GM19395 (cell line): ENCODE measurements at regions not wholly inside any gene's neighbourhood (a gene's known extent, or its start where the extent isn't known, plus 50 kb on each side); places are given as distances from the start of the nearest gene placed in this dataset.

Experiments
- ATAC-seq: cut with Tn5 transposase; IDR thresholded peaks from one replicate; pipeline ENCODE4 v1.9.1; 2021; ENCODE audit warnings: mild to moderate bottlenecking, moderate library complexity; ENCODE audit not compliant: unreplicated experiment

- ATAC-seq = peak; percentile 84
These were observed 51.7 kb downstream of the SCN11A start for GRCh38 chr3:39000008-39000450.

- ATAC-seq = no peak
These were observed 53.7 kb downstream of the SCN11A start for GRCh38 chr3:38998086-38998485.

GRCh38 chr3:38996193-38996592 lies 55.6 kb downstream of the SCN11A start:
- no peak for ATAC-seq

- ATAC-seq = no peak
These were observed 57.5 kb downstream of the SCN11A start for GRCh38 chr3:38994251-38994650.

- ATAC-seq = no peak
These were observed 59.5 kb downstream of the SCN11A start for GRCh38 chr3:38992117-38992760.

- no peak for ATAC-seq
These were observed 61.1 kb downstream of the SCN11A start for GRCh38 chr3:38990621-38991020.

GRCh38 chr3:38989917-38990510 lies 61.7 kb downstream of the SCN11A start:
- no peak for ATAC-seq

GRCh38 chr3:38988955-38989354 lies 62.8 kb downstream of the SCN11A start:
- ATAC-seq = no peak

GRCh38 chr3:38987456-38987855 lies 64.3 kb downstream of the SCN11A start:
- ATAC-seq = no peak

- no peak for ATAC-seq
These were observed 64.8 kb downstream of the SCN11A start for GRCh38 chr3:38986901-38987300.

GRCh38 chr3:38985981-38986380 lies 65.8 kb downstream of the SCN11A start:
- no peak for ATAC-seq

GRCh38 chr3:38985581-38985980 lies 66.2 kb downstream of the SCN11A start:
- ATAC-seq = no peak

GRCh38 chr3:38984731-38985130 lies 67.0 kb downstream of the SCN11A start:
- no peak for ATAC-seq

GRCh38 chr3:38984110-38984509 lies 67.6 kb downstream of the SCN11A start:
- no peak for ATAC-seq

- no peak for ATAC-seq
These were observed 70.8 kb downstream of the SCN11A start for GRCh38 chr3:38980938-38981337.

- no peak for ATAC-seq
These were observed 73.0 kb downstream of the SCN11A start for GRCh38 chr3:38978729-38979128.

- ATAC-seq = no peak
These were observed 80.7 kb downstream of the SCN11A start for GRCh38 chr3:38970851-38971638.

- no peak for ATAC-seq
These were observed 82.2 kb downstream of the SCN11A start for GRCh38 chr3:38969317-38970235.

- ATAC-seq = no peak
These were observed 82.9 kb downstream of the SCN11A start for GRCh38 chr3:38968891-38969290.

GRCh38 chr3:38968403-38968802 lies 83.3 kb downstream of the SCN11A start:
- no peak for ATAC-seq

GRCh38 chr3:38967693-38967989 lies 84.1 kb downstream of the SCN11A start:
- no peak for ATAC-seq
